Astrocyte (in vitro differentiated cells and primary cell): ENCODE measurements at regions not wholly inside any gene's neighbourhood (a gene's known extent, or its start where the extent isn't known, plus 50 kb on each side); places are given as distances from the start of the nearest gene placed in this dataset.

Source experiments
- EZH2 ChIP-seq: IDR thresholded peaks from 2 replicates; pipeline ENCODE4 v1.6.1; 2012; ENCODE audit warnings: mild to moderate bottlenecking, low read length, inconsistent platforms; ENCODE audit not compliant: insufficient read depth
- TF ChIP-seq, protein P1 (sequence below): IDR thresholded peaks from 2 replicates; pipeline ENCODE4 v1.5.1; 2011; ENCODE audit warnings: low read depth, mild to moderate bottlenecking, inconsistent platforms, low read length, moderate library complexity; ENCODE audit not compliant: insufficient read depth

GRCh38 chr1:229808272-229808671 lies 182.2 kb downstream of the URB2 start:
- TF ChIP-seq, protein P1, sequence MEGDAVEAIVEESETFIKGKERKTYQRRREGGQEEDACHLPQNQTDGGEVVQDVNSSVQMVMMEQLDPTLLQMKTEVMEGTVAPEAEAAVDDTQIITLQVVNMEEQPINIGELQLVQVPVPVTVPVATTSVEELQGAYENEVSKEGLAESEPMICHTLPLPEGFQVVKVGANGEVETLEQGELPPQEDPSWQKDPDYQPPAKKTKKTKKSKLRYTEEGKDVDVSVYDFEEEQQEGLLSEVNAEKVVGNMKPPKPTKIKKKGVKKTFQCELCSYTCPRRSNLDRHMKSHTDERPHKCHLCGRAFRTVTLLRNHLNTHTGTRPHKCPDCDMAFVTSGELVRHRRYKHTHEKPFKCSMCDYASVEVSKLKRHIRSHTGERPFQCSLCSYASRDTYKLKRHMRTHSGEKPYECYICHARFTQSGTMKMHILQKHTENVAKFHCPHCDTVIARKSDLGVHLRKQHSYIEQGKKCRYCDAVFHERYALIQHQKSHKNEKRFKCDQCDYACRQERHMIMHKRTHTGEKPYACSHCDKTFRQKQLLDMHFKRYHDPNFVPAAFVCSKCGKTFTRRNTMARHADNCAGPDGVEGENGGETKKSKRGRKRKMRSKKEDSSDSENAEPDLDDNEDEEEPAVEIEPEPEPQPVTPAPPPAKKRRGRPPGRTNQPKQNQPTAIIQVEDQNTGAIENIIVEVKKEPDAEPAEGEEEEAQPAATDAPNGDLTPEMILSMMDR: no peak
- TF ChIP-seq EZH2: no peak
